ENCODE measurements at regions not wholly inside any gene's neighbourhood (a gene's known extent, or its start where the extent isn't known, plus 50 kb on each side); places are given as distances from the start of the nearest gene placed in this dataset.

- CTCF ChIA-PET: no interaction called here
Measured at GRCh38 chr9:16178294-16178693, 625.5 kb downstream of the CCDC171 start.

DNA sequence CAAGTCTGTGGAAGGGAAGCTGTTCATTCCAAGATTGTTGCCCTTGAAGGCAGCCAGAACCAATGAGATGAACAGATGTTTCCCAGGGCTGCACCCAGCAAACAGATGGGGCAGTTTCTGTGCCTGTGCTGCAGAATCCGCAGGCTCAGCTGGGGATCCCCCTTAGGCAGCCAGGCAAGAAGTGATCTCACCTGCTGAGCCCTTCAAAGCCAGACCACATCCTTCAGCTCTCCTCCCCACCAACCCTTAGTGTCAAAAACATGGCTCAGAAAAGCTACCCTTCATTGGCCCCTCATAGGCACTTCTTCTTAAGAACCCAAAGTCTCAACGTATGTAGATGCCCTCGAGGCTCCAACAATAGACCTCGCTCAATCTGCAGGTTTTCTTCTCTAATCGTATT lies 626.7 kb downstream of the CCDC171 start:
- BruUV-seq (replicated peaks): no TSS peak
- H3K36me3 Mint-ChIP-seq (ENCODE audit: insufficient read depth, unreplicated experiment): no peaks in the 10 kb centered on the region

More at GRCh38 chr9:16178294-16178693, 625.5 kb downstream of the CCDC171 start:
- Histone ChIP-seq H3K4me3 (ENCODE audit: low read depth, low read length) (no peak overlapping the region), H3K36me3 (ENCODE audit: control insufficient read depth, insufficient read depth, low read length) (no peaks in the 10 kb centered on the region), H3K4me1 (no peaks in the 10 kb centered on the region), H3K9me3 (no peaks in the 10 kb centered on the region), H3K27me3 (replicated peaks; ENCODE audit: control insufficient read depth, insufficient read depth, low read length) (no peaks in the 10 kb centered on the region)
- intact Hi-C loops (cut with micrococcal nuclease; ENCODE audit: unreplicated experiment): no loop called here
- H3K9me3 Mint-ChIP-seq (ENCODE audit: unreplicated experiment): no peaks in the 10 kb centered on the region
- H3K4me3 Mint-ChIP-seq (ENCODE audit: unreplicated experiment): no peak overlapping the region
- no peaks in the 10 kb centered on the region for H3K4me1 Mint-ChIP-seq (ENCODE audit: low read depth, unreplicated experiment)
- no peak overlapping the region for H3K27ac Mint-ChIP-seq (ENCODE audit: unreplicated experiment)
- no peaks in the 10 kb centered on the region for H3K36me3 Mint-ChIP-seq (ENCODE audit: insufficient read depth, unreplicated experiment)
- TF ChIP-seq, protein P1, sequence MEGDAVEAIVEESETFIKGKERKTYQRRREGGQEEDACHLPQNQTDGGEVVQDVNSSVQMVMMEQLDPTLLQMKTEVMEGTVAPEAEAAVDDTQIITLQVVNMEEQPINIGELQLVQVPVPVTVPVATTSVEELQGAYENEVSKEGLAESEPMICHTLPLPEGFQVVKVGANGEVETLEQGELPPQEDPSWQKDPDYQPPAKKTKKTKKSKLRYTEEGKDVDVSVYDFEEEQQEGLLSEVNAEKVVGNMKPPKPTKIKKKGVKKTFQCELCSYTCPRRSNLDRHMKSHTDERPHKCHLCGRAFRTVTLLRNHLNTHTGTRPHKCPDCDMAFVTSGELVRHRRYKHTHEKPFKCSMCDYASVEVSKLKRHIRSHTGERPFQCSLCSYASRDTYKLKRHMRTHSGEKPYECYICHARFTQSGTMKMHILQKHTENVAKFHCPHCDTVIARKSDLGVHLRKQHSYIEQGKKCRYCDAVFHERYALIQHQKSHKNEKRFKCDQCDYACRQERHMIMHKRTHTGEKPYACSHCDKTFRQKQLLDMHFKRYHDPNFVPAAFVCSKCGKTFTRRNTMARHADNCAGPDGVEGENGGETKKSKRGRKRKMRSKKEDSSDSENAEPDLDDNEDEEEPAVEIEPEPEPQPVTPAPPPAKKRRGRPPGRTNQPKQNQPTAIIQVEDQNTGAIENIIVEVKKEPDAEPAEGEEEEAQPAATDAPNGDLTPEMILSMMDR (IDR thresholded peaks at IDR 0.05; ENCODE audit: insufficient read depth in 1 of 2, low read depth in 1 of 2, low read length in 1 of 2, severe bottlenecking in 1 of 2, unreplicated experiment in 1 of 2): no peak
- no TSS peak for BruUV-seq (replicated peaks)
- POLR2A ChIA-PET: no interaction called here
- no peaks in the 10 kb centered on the region for H3K27me3 Mint-ChIP-seq (ENCODE audit: insufficient read depth, unreplicated experiment)
- DNase-seq: no peak

GRCh38 chr9:16180091-16180490 lies 627.2 kb downstream of the CCDC171 start:
- Mint-ChIP-seq H3K27ac (ENCODE audit: unreplicated experiment) (no peak overlapping the region), H3K36me3 (ENCODE audit: insufficient read depth, unreplicated experiment) (no peaks in the 10 kb centered on the region), H3K4me3 (ENCODE audit: unreplicated experiment) (no peak overlapping the region), H3K9me3 (ENCODE audit: unreplicated experiment) (no peaks in the 10 kb centered on the region), H3K27me3 (ENCODE audit: insufficient read depth, unreplicated experiment) (no peaks in the 10 kb centered on the region), H3K4me1 (ENCODE audit: low read depth, unreplicated experiment) (no peaks in the 10 kb centered on the region)
- ChIA-PET POLR2A (no interaction called here), CTCF (no interaction called here)
- no peak for DNase-seq
- Histone ChIP-seq H3K36me3 (ENCODE audit: control insufficient read depth, insufficient read depth, low read length) (no peaks in the 10 kb centered on the region), H3K9me3 (no peaks in the 10 kb centered on the region), H3K4me3 (ENCODE audit: low read depth, low read length) (no peak overlapping the region), H3K27me3 (replicated peaks; ENCODE audit: control insufficient read depth, insufficient read depth, low read length) (no peaks in the 10 kb centered on the region), H3K4me1 (no peaks in the 10 kb centered on the region)
- TF ChIP-seq, protein P1 (IDR thresholded peaks at IDR 0.05; ENCODE audit: insufficient read depth in 1 of 2, low read depth in 1 of 2, low read length in 1 of 2, severe bottlenecking in 1 of 2, unreplicated experiment in 1 of 2): no peak
- no TSS peak for BruUV-seq (replicated peaks)
- intact Hi-C loops (cut with micrococcal nuclease; ENCODE audit: unreplicated experiment): no loop called here

More for the DNA sequence above, 626.7 kb downstream of the CCDC171 start:
- no peaks in the 10 kb centered on the region for H3K27me3 ChIP-seq (replicated peaks; ENCODE audit: control insufficient read depth, insufficient read depth, low read length)
- TF ChIP-seq, protein P1 (IDR thresholded peaks at IDR 0.05; ENCODE audit: insufficient read depth in 1 of 2, low read depth in 1 of 2, low read length in 1 of 2, severe bottlenecking in 1 of 2, unreplicated experiment in 1 of 2): no peak
- intact Hi-C loops (cut with micrococcal nuclease; ENCODE audit: unreplicated experiment): no loop called here
- CTCF ChIA-PET: no interaction called here
- Mint-ChIP-seq H3K27me3 (ENCODE audit: insufficient read depth, unreplicated experiment) (no peaks in the 10 kb centered on the region), H3K4me1 (ENCODE audit: low read depth, unreplicated experiment) (no peaks in the 10 kb centered on the region), H3K27ac (ENCODE audit: unreplicated experiment) (no peak overlapping the region), H3K4me3 (ENCODE audit: unreplicated experiment) (no peak overlapping the region), H3K9me3 (ENCODE audit: unreplicated experiment) (no peaks in the 10 kb centered on the region)
- H3K9me3 ChIP-seq: no peaks in the 10 kb centered on the region
- no peaks in the 10 kb centered on the region for H3K36me3 ChIP-seq (ENCODE audit: control insufficient read depth, insufficient read depth, low read length)
- H3K4me1 ChIP-seq: no peaks in the 10 kb centered on the region
- DNase-seq: no peak
- H3K4me3 ChIP-seq (ENCODE audit: low read depth, low read length): no peak overlapping the region
- POLR2A ChIA-PET: no interaction called here

Measured in Caco-2 (cell line).